Stomach (tissue), 8 donors: ENCODE measurements at regions not wholly inside any gene's neighbourhood (a gene's known extent, or its start where the extent isn't known, plus 50 kb on each side); places are given as distances from the start of the nearest gene placed in this dataset.

Source experiments
- DNase-seq, 2 donors: peaks; one replicate each; pipeline versions ENCODE4 v3.0.0 to v3.0.0-alpha.2; 2013 to 2019
- H3K27ac ChIP-seq, 5 donors: fragments of 200-600 bp in 4 of 5; sonication (generic) in 4 of 5; one replicate each; pipeline ENCODE4 v1.5.1; 2013 to 2019; ENCODE audit warnings: mild to moderate bottlenecking in 1 of 5, moderate library complexity in 1 of 5
- H3K27me3 ChIP-seq, 3 donors: fragments of 200-600 bp; sonication (generic); one replicate each; pipeline ENCODE4 v1.5.1; 2017 to 2019; ENCODE audit warnings: mixed run types in 1 of 3
- H3K36me3 ChIP-seq, 4 donors: fragments of 200-600 bp; sonication (generic); 1 replicate in 3 of 4; 2 replicates in 1 of 4; pipeline ENCODE4 v1.5.1; 2016 to 2019
- H3K4me1 ChIP-seq, 4 donors: fragments of 200-600 bp; sonication (generic); one replicate each; pipeline ENCODE4 v1.5.1; 2016 to 2019
- H3K4me3 ChIP-seq, 4 donors: fragments of 200-600 bp; sonication (generic) in 3 of 4; one replicate each; pipeline ENCODE4 v1.5.1; 2016 to 2019; ENCODE audit warnings: mild to moderate bottlenecking in 1 of 4
- H3K9me3 ChIP-seq, 4 donors: fragments of 200-600 bp; sonication (generic); one replicate each; pipeline ENCODE4 v1.5.1; 2016 to 2019
- EP300 ChIP-seq: sonication (generic); formaldehyde crosslinking; IDR thresholded peaks from one replicate; pipeline ENCODE4 v1.6.1; 2017; ENCODE audit warnings: antibody characterized with exemption
- POLR2A ChIP-seq, 4 donors: fragments of 450-650 bp; IDR thresholded peaks; one replicate each; pipeline ENCODE4 v1.6.1; 2016; ENCODE audit warnings: antibody characterized with exemption in 4 of 4, control low read depth in 2 of 4, mild to moderate bottlenecking in 1 of 4, moderate library complexity in 1 of 4
- POLR2AphosphoS5 ChIP-seq, 3 donors: sonication (generic); formaldehyde crosslinking; IDR thresholded peaks; one replicate each; pipeline ENCODE4 v1.6.1; 2016; ENCODE audit warnings: antibody characterized with exemption in 3 of 3
- WGBS, 5 donors: extraction: QIAGEN DNeasy Blood & Tissue Kit in 3 of 5; methylation state at CpG; one replicate each; pipeline versions ENCODE4 v1.1.5 to v1.1.7; 2013 to 2018; 5-methylcytosine and 5-hydroxymethylcytosine counted together
- intact Hi-C: fragments of 100-400 bp; cut with DNase I; formaldehyde crosslinking; loops from one replicate; pipeline ENCODE4 v1.15.1; 2023; ENCODE audit warnings: low total_unique reads
- TF ChIP-seq, protein P1 (sequence below), 7 experiments: fragments of 450-650 bp in 4 of 7; fragments of 200-600 bp in 3 of 7; sonication (generic) in 3 of 7; IDR thresholded peaks; one replicate each; pipeline ENCODE4 v1.5.1; 2016 to 2019; ENCODE audit warnings: antibody characterized with exemption in 7 of 7, control low read depth in 2 of 7, mild to moderate bottlenecking in 1 of 7
- donor health status: healthy with polysubstance abuse.
- donor health status: Bipolar disorder and iron deficiency.
- donor health status: healthy.

DNA sequence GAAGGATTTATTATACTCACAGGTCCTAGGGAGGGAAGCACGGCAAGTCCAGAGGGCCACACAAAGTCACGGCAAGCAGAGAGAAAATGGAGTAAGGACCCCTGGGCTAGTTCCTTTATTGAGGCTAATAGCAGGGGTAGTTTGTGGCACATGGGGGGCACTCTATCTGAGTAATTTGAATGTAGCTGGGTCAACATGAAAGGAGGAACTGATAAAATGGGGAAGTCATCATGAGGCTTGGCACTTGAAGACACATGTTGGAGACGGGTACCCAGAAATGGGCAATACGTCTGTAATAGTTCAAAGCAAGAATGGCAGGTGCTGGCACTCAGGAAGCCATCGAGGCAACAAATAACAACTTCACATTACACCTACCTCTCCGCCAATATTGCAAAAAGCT, 1136.4 kb downstream of the MRPL39 start:
- Histone ChIP-seq H3K36me3 (no peaks in the 10 kb centered on the region), H3K9me3 (no peaks in the 10 kb centered on the region), H3K4me1 (no peaks in the 10 kb centered on the region), H3K27me3 (no peaks in the 10 kb centered on the region), H3K4me3 (no peak overlapping the region), H3K27ac (no peak overlapping the region)
- no peak for TF ChIP-seq POLR2AphosphoS5 (IDR thresholded peaks at IDR 0.05)
- no peak for TF ChIP-seq POLR2A (IDR thresholded peaks at IDR 0.05)
- TF ChIP-seq, protein P1, sequence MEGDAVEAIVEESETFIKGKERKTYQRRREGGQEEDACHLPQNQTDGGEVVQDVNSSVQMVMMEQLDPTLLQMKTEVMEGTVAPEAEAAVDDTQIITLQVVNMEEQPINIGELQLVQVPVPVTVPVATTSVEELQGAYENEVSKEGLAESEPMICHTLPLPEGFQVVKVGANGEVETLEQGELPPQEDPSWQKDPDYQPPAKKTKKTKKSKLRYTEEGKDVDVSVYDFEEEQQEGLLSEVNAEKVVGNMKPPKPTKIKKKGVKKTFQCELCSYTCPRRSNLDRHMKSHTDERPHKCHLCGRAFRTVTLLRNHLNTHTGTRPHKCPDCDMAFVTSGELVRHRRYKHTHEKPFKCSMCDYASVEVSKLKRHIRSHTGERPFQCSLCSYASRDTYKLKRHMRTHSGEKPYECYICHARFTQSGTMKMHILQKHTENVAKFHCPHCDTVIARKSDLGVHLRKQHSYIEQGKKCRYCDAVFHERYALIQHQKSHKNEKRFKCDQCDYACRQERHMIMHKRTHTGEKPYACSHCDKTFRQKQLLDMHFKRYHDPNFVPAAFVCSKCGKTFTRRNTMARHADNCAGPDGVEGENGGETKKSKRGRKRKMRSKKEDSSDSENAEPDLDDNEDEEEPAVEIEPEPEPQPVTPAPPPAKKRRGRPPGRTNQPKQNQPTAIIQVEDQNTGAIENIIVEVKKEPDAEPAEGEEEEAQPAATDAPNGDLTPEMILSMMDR (IDR thresholded peaks at IDR 0.05), result no peak
- TF ChIP-seq EP300, result no peak
- intact Hi-C loops, result no loop called here
- no peak for DNase-seq
- WGBS, 5 donors, result 71 to 85% (median 77%) methylated on average over 6 of the region's 6 CpGs

DNA sequence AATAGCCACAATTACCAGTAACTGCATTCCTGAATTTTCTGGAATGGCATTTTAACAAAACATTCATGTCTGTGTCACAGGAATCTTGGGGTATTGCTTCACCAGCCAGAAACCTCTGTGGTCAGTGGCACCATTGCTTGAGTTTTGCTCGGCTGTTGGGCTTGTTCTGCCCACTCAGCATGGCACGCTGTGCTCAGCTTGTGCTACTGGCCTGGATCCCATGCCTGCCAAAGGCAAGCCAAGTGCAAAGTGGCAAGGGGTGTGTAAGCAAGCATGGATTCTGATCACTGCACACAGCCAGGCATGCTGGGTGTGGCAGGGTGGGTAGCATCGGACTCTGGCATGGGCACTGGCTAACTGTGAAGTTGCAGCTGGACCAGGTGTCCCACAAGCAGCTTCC, 1150.9 kb downstream of the MRPL39 start:
- H3K4me1 ChIP-seq, result no peaks in the 10 kb centered on the region
- no peak for DNase-seq
- WGBS, 5 donors, result 77 to 96% (median 82%) methylated on average over 3 of the region's 3 CpGs
- H3K36me3 ChIP-seq, result no peaks in the 10 kb centered on the region
- no peak overlapping the region for H3K4me3 ChIP-seq
- no peak overlapping the region for H3K27ac ChIP-seq
- intact Hi-C loops, result no loop called here
- TF ChIP-seq, protein P1 (IDR thresholded peaks at IDR 0.05), result no peak
- TF ChIP-seq POLR2A (IDR thresholded peaks at IDR 0.05) (no peak), POLR2AphosphoS5 (IDR thresholded peaks at IDR 0.05) (no peak), EP300 (no peak)
- H3K9me3 ChIP-seq, result no peaks in the 10 kb centered on the region
- H3K27me3 ChIP-seq, result no peaks in the 10 kb centered on the region

DNA sequence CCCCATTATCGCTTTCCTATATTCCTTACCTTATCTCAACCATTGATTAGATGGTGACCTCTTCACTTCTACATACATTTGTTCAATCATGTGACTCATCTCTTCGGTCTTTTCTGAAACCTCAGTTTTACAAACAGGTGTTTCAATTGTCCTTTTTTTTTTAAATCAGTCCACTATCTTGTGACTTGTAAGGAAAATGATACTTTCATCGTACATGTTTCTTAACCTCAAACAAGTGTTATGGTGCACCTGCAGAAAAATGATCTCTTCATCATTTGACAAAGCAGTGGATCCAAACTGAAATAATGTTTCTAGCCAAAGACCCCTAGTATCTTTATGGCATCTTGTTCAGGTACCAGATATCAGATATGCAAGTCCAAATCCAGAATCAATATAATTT, 1157.2 kb downstream of the MRPL39 start:
- Histone ChIP-seq H3K4me3 (no peak overlapping the region), H3K27ac (no peak overlapping the region), H3K4me1 (no peaks in the 10 kb centered on the region), H3K36me3 (no peaks in the 10 kb centered on the region), H3K27me3 (no peaks in the 10 kb centered on the region), H3K9me3 (peaks cover 0 to 6% (median 0%) of the 10 kb centered on the region in 4 donors)
- intact Hi-C loops, result no loop called here
- TF ChIP-seq EP300 (no peak), POLR2A (IDR thresholded peaks at IDR 0.05) (no peak), POLR2AphosphoS5 (IDR thresholded peaks at IDR 0.05) (no peak)
- TF ChIP-seq, protein P1 (IDR thresholded peaks at IDR 0.05), result no peak
- no peak for DNase-seq
- 73 to 86% (median 84%) methylated on average over 3 of the region's 3 CpGs for WGBS, 5 donors

DNA sequence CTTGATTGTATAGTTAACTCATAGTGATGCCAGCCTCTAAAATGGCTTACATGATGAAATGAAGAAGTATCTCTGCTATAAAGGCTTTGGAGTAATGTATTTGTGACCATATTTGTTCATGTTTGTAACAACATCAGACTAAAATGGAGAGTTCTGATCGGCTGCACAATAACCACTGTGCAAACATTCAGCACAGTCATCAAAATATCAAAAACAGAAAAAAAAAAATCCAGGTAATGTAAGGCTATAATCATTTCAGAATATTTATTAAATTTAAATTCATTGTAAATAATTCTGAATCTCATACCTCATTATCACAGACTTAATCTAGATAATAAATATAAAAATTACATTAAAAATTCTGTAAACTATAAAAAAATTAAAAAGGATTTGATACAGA, 1161.8 kb downstream of the MRPL39 start:
- H3K27me3 ChIP-seq, result no peaks in the 10 kb centered on the region
- no peak for DNase-seq
- no peaks in the 10 kb centered on the region for H3K4me1 ChIP-seq
- H3K27ac ChIP-seq, result no peak overlapping the region
- H3K9me3 ChIP-seq, result peaks cover 0 to 6% (median 0%) of the 10 kb centered on the region in 4 donors
- TF ChIP-seq EP300, result no peak
- no peak for TF ChIP-seq POLR2AphosphoS5 (IDR thresholded peaks at IDR 0.05)
- TF ChIP-seq POLR2A (IDR thresholded peaks at IDR 0.05), result no peak
- TF ChIP-seq, protein P1 (IDR thresholded peaks at IDR 0.05), result no peak
- 67 to 86% (median 76%) methylated on average over 1 of the region's 1 CpG for WGBS, 5 donors
- no peak overlapping the region for H3K4me3 ChIP-seq
- intact Hi-C loops, result no loop called here
- H3K36me3 ChIP-seq, result no peaks in the 10 kb centered on the region
